Stimulated activated CD4-positive, alpha-beta T cell treated with anti-CD3 and anti-CD28 coated beads, Interleukin-1b, Interleukin-23, amount 100 ng/mL, for 48 hours (primary cell): ENCODE measurements at regions not wholly inside any gene's neighbourhood (a gene's known extent, or its start where the extent isn't known, plus 50 kb on each side); places are given as distances from the start of the nearest gene placed in this dataset.
"Not testable (repeated sequence)": the region's sequence is repeated elsewhere in the genome, so short reads cannot be mapped to it uniquely, and the experiment has no call there.

Experiments
- DNase-seq: peaks from one replicate; pipeline ENCODE4 v3.0.0-alpha.2; 2020

GRCh38 chr4:104549736-104550135 is 55.0 kb upstream of the CXXC4 start:
- no peak for DNase-seq

- no peak for DNase-seq
Measured at GRCh38 chr4:104559502-104559901, 64.8 kb upstream of the CXXC4 start.

GRCh38 chr4:104571341-104571740 is 76.6 kb upstream of the CXXC4 start:
- DNase-seq: no peak

- no peak for DNase-seq
Measured at GRCh38 chr4:104574371-104574770, 79.7 kb upstream of the CXXC4 start.

- no peak for DNase-seq
Measured at GRCh38 chr4:104575278-104575677, 80.6 kb upstream of the CXXC4 start.

- DNase-seq: no peak
Measured at GRCh38 chr4:104577405-104577804, 82.7 kb upstream of the CXXC4 start.

- not testable (repeated sequence) for DNase-seq
Measured at GRCh38 chr4:104581476-104581875, 86.8 kb upstream of the CXXC4 start.

- not testable (repeated sequence) for DNase-seq
Measured at GRCh38 chr4:104582056-104582455, 87.4 kb upstream of the CXXC4 start.

- DNase-seq: no peak
Measured at GRCh38 chr4:104589264-104589868, 94.7 kb upstream of the CXXC4 start.

GRCh38 chr4:104591510-104591911 is 96.8 kb upstream of the CXXC4 start:
- no peak for DNase-seq

GRCh38 chr4:104592183-104592582 is 97.5 kb upstream of the CXXC4 start:
- no peak for DNase-seq

GRCh38 chr4:104593019-104593418 is 98.3 kb upstream of the CXXC4 start:
- no peak for DNase-seq

GRCh38 chr4:104596189-104596588 is 101.5 kb upstream of the CXXC4 start:
- DNase-seq: no peak

- no peak for DNase-seq
Measured at GRCh38 chr4:104615496-104615895, 120.8 kb upstream of the CXXC4 start.

- DNase-seq: no peak
Measured at GRCh38 chr4:104615926-104616325, 121.2 kb upstream of the CXXC4 start.

- no peak for DNase-seq
Measured at GRCh38 chr4:104616401-104616820, 121.7 kb upstream of the CXXC4 start.

GRCh38 chr4:104625706-104626105 is 131.0 kb upstream of the CXXC4 start:
- no peak for DNase-seq

GRCh38 chr4:104629601-104630000 is 134.9 kb upstream of the CXXC4 start:
- no peak for DNase-seq

- DNase-seq: no peak
Measured at GRCh38 chr4:104630272-104630671, 135.6 kb upstream of the CXXC4 start.

GRCh38 chr4:104631000-104631399 is 136.3 kb upstream of the CXXC4 start:
- no peak for DNase-seq

GRCh38 chr4:104641418-104641817 is 146.7 kb upstream of the CXXC4 start:
- no peak for DNase-seq

GRCh38 chr4:104642521-104642920 is 147.8 kb upstream of the CXXC4 start:
- DNase-seq: no peak

- no peak for DNase-seq
Measured at GRCh38 chr4:104643805-104644204, 149.1 kb upstream of the CXXC4 start.

GRCh38 chr4:104649631-104650030 is 154.9 kb upstream of the CXXC4 start:
- no peak for DNase-seq

- DNase-seq: not testable (repeated sequence)
Measured at GRCh38 chr4:104662269-104662668, 167.6 kb upstream of the CXXC4 start.

GRCh38 chr4:104677116-104677515 is 182.4 kb upstream of the CXXC4 start:
- DNase-seq: no peak
